Testis (tissue), 2 donors: ENCODE measurements at regions not wholly inside any gene's neighbourhood (a gene's known extent, or its start where the extent isn't known, plus 50 kb on each side); places are given as distances from the start of the nearest gene placed in this dataset.
"Not testable (repeated sequence)": the region's sequence is repeated elsewhere in the genome, so short reads cannot be mapped to it uniquely, and the experiment has no call there.

ENCODE experiments used
- DNase-seq: peaks from one replicate; pipeline ENCODE4 v3.0.0-alpha.2; 2019
- H3K27ac ChIP-seq, 2 donors: fragments of 200-600 bp; sonication (generic); one replicate each; pipeline ENCODE4 v1.5.1; 2019
- H3K27me3 ChIP-seq: fragments of 200-600 bp; sonication (generic); one replicate; pipeline ENCODE4 v1.5.1; 2019
- H3K36me3 ChIP-seq: fragments of 200-600 bp; sonication (generic); one replicate; pipeline ENCODE4 v1.5.1; 2017; ENCODE audit warnings: low read depth; ENCODE audit errors: missing control alignments
- H3K4me1 ChIP-seq: fragments of 200-600 bp; sonication (generic); one replicate; pipeline ENCODE4 v1.5.1; 2019
- H3K4me3 ChIP-seq, 2 donors: fragments of 200-600 bp; sonication (generic); one replicate each; pipeline ENCODE4 v1.5.1; 2017 to 2019
- H3K9me3 ChIP-seq: fragments of 200-600 bp; sonication (generic); one replicate; pipeline ENCODE4 v1.5.1; 2017
- CTCF ChIP-seq, 3 experiments: fragments of 450-650 bp in 2 of 3; fragments of 200-600 bp in 1 of 3; sonication (generic) in 1 of 3; IDR thresholded peaks; one replicate each; pipeline ENCODE4 v1.5.1; 2016 to 2019; ENCODE audit warnings: antibody characterized with exemption in 3 of 3, mild to moderate bottlenecking in 2 of 3, moderate library complexity in 1 of 3
- POLR2A ChIP-seq: fragments of 450-650 bp; IDR thresholded peaks from one replicate; pipeline ENCODE4 v1.6.1; 2017; ENCODE audit warnings: antibody characterized with exemption, mild to moderate bottlenecking, moderate library complexity
- WGBS, 2 donors: methylation state at CpG; one replicate each; pipeline ENCODE4 v1.1.5; 2018; 5-methylcytosine and 5-hydroxymethylcytosine counted together
- intact Hi-C: fragments of 100-400 bp; cut with DNase I; formaldehyde crosslinking; loops from one replicate; pipeline ENCODE4 v1.15.1; 2023; ENCODE audit warnings: low total_unique reads

DNA sequence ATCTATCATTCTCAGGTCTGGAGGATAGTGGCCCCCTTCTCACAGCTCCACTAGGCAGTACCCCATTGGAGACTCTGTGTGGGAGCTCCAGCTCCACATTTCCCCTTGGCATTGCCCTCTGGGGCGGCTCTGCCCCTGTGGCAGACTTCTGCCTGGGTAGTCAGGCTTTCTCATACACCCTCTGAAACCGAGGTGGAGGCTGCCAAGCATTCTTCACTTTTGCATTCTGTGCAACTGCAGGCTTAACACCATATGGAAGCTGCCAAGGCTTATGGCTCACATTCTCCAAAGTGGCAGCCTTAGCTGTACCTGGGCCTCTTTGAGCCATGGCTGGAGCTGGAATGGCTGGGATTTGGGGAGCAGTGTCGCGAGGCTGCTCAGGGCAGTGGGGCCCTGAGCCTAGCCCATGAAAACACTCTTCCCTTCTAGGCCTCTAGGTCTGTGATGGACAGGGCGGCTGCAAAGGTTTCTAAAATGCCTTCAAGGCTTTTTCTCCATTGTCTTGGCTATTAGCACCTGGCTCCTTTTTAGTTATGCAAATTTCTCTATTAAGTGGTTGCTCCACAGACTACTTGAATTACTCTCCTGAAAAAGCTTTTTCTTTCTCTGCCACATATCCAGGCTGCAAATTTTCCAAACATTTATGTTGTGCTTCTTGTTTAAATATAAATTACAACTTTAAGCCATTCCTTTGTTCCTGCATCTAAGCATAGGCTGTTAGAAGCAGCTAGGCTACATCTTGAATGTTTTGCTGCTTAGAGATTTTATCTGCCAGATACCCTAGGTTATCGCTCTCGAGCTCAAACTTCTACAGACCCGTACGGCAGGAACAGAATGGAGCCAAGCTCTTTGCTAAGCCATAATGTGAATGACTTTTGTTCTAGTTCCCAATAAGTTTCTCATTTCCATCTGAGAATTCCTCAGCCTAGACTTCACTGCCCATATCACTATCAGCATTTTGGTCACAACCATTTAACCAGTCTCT lies 206.5 kb downstream of the CPS1 start:
- no peak for DNase-seq
- no peak overlapping the region for H3K4me3 ChIP-seq
- no peaks in the 10 kb centered on the region for H3K27me3 ChIP-seq
- no peaks in the 10 kb centered on the region for H3K36me3 ChIP-seq
- no peaks in the 10 kb centered on the region for H3K9me3 ChIP-seq
- intact Hi-C loops: no loop called here
- 85 to 88% methylated on average over 9 of the region's 9 CpGs for WGBS, 2 donors
- no peak overlapping the region for H3K27ac ChIP-seq
- H3K4me1 ChIP-seq: no peaks in the 10 kb centered on the region
- TF ChIP-seq POLR2A: no peak
- TF ChIP-seq CTCF (IDR thresholded peaks at IDR 0.05): no peak

DNA sequence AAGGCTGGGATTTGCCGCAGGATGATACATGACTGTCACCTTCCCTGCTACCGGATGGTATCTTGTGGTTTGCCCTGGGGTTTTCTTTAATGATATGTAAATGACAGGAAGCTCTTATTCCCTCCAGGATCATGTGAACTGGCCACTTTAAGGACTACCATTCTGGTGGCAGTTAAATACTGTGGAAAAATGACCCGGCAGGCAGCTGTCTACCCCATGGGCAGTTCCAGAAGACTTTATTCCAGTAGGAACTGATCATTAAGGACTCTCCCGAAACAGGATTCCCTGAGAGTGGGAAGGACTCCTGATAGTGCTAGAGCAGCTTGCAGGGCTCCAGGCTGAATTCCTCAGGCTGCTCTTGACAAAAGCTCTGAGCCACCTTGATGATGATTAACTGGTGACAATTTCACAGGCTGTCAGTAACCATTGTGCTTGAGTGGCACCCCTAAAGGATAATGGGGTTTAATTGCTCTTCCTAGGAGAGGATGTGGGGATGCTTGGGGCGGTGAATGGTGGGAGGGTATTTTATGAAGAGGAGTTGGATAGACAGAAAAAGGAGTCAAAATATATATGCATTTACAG lies 212.0 kb downstream of the CPS1 start:
- intact Hi-C loops: no loop called here
- no peak for TF ChIP-seq CTCF (IDR thresholded peaks at IDR 0.05)
- H3K27me3 ChIP-seq: no peaks in the 10 kb centered on the region
- WGBS, 2 donors: 85 to 87% methylated on average over 4 to 5 of the region's 5 CpGs
- DNase-seq: no peak
- H3K4me1 ChIP-seq: no peaks in the 10 kb centered on the region
- no peaks in the 10 kb centered on the region for H3K36me3 ChIP-seq
- no peak overlapping the region for H3K4me3 ChIP-seq
- no peaks in the 10 kb centered on the region for H3K9me3 ChIP-seq
- H3K27ac ChIP-seq: no peak overlapping the region

DNA sequence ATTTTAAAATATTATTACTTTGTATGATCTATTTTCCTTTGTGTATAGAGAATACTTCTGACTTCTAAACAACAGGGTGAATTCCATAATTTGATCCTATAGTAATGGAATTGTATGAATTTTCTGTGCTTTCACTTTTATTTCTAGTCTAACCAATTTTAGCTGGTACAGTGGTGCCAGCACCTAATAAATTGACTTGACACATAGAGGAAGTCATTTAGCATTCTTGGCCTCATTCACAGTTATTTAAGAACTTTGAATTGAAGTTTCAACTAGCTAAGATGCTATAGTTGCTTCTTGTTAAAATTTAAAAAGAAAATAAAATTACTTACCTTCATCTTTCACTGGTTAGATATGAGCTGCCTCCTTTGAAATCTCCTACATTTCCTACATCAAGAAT lies 220.4 kb downstream of the CPS1 start:
- no peaks in the 10 kb centered on the region for H3K9me3 ChIP-seq
- H3K4me3 ChIP-seq: no peak overlapping the region
- no peak for DNase-seq
- H3K27ac ChIP-seq: no peak overlapping the region
- TF ChIP-seq POLR2A (no peak), CTCF (IDR thresholded peaks at IDR 0.05) (no peak)
- no peaks in the 10 kb centered on the region for H3K36me3 ChIP-seq
- no peaks in the 10 kb centered on the region for H3K27me3 ChIP-seq
- intact Hi-C loops: no loop called here
- no peaks in the 10 kb centered on the region for H3K4me1 ChIP-seq

DNA sequence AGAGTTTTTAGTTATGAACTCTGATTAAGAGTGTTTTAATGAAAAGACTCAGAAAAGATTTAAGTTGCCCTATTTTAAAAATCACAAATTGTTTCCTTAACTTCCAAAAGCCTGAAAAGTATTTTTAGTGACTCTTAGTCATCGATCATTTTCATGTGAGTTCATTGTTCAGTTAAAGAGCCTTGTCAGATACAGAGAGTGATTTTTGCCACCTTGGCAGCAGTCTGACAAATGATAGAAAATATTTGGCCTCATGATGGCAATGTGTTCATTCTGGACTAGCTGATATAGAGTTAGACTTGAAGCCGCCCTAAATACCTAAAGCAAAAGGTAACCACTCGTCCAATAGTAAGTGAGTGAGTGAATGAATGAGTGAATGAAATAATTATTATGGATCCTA lies 225.8 kb downstream of the CPS1 start:
- intact Hi-C loops: no loop called here
- H3K9me3 ChIP-seq: no peaks in the 10 kb centered on the region
- no peak overlapping the region for H3K27ac ChIP-seq
- H3K36me3 ChIP-seq: no peaks in the 10 kb centered on the region
- no peak for DNase-seq
- no peaks in the 10 kb centered on the region for H3K4me1 ChIP-seq
- WGBS, 2 donors: 89 to 93% methylated on average over 3 of the region's 3 CpGs
- TF ChIP-seq POLR2A (no peak), CTCF (IDR thresholded peaks at IDR 0.05) (no peak)
- H3K27me3 ChIP-seq: no peaks in the 10 kb centered on the region
- no peak overlapping the region for H3K4me3 ChIP-seq

DNA sequence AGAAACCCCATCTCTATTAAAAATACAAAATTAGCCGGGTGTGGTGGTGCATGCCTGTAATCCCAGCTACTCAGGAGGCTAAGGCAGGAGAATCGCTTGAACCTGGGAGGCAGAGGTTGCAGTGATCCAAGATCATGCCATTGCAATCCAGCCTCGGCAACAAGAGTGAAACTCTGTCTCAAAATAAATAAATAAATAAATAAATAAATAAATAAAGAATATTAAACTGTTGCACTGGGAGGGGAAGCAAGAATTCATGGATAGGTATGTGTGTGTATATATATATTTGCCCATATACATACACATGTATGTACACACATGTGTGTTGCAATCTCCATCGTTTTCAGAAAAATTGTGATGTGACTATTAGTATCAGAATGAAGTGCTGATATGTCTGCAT lies 231.4 kb downstream of the CPS1 start:
- H3K27ac ChIP-seq, H3K9me3 ChIP-seq, H3K27me3 ChIP-seq, intact Hi-C loops, DNase-seq, H3K4me3 ChIP-seq, H3K4me1 ChIP-seq, H3K36me3 ChIP-seq: not testable (repeated sequence)
- WGBS, 2 donors: 92 to 95% methylated on average over 4 of the region's 4 CpGs
